Fibroblast of lung (primary cell): ENCODE measurements at regions not wholly inside any gene's neighbourhood (a gene's known extent, or its start where the extent isn't known, plus 50 kb on each side); places are given as distances from the start of the nearest gene placed in this dataset.

ENCODE experiments used
- EZH2 ChIP-seq: IDR thresholded peaks from 2 replicates; pipeline ENCODE4 v1.5.1; 2012; ENCODE audit warnings: low read length, control low read depth, mild to moderate bottlenecking; ENCODE audit errors: missing control alignments
- TF ChIP-seq, protein P1 (sequence below), 2 donors: IDR thresholded peaks in 1 of 2; conservative IDR thresholded peaks in 1 of 2; 1 replicate in 1 of 2; 2 replicates in 1 of 2; pipeline ENCODE4 v1.5.1; 2011 to 2012; ENCODE audit warnings: low read length in 2 of 2, control low read depth in 1 of 2, inconsistent platforms in 1 of 2, low read depth in 1 of 2, mild to moderate bottlenecking in 1 of 2

DNA sequence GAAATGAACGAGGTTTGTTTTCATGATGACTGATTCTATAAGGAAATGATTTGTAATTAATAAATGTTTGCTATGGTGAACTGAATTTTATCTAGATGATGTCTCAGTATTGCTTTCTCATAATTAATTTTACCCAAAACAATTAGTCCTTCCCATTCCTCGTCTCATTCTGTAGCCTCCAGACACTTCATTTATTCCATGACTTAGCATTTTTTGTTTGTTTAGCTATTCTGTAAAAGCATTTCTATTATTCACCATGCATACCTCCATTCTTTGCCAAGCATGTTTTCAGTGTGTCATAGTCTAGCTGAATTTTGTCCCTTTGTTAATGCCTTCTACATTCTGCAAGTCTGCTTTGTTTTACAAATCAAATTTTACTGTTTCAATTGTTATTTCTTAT lies 137.4 kb upstream of the RPL10L start:
- TF ChIP-seq, protein P1, sequence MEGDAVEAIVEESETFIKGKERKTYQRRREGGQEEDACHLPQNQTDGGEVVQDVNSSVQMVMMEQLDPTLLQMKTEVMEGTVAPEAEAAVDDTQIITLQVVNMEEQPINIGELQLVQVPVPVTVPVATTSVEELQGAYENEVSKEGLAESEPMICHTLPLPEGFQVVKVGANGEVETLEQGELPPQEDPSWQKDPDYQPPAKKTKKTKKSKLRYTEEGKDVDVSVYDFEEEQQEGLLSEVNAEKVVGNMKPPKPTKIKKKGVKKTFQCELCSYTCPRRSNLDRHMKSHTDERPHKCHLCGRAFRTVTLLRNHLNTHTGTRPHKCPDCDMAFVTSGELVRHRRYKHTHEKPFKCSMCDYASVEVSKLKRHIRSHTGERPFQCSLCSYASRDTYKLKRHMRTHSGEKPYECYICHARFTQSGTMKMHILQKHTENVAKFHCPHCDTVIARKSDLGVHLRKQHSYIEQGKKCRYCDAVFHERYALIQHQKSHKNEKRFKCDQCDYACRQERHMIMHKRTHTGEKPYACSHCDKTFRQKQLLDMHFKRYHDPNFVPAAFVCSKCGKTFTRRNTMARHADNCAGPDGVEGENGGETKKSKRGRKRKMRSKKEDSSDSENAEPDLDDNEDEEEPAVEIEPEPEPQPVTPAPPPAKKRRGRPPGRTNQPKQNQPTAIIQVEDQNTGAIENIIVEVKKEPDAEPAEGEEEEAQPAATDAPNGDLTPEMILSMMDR (conservative IDR thresholded peaks at IDR 0.05 in 1 of 2, IDR thresholded peaks at IDR 0.05 in 1 of 2; ENCODE audit: low read depth in 1 of 2, low read length in 2 of 2), result no peak
- TF ChIP-seq EZH2, result no peak
